NCI-H2196 (cell line): ENCODE measurements at regions not wholly inside any gene's neighbourhood (a gene's known extent, or its start where the extent isn't known, plus 50 kb on each side); places are given as distances from the start of the nearest gene placed in this dataset.
"Not testable (repeated sequence)": the region's sequence is repeated elsewhere in the genome, so short reads cannot be mapped to it uniquely, and the experiment has no call there.

Experiments used
- DNase-seq: peaks from one replicate; lab custom pipeline; 2025; ENCODE audit not compliant: unreplicated experiment; lab: John Stamatoyannopoulos, UW

GRCh38 chr7:115793958-115794702, 236.4 kb downstream of the TFEC start:
- no peak for DNase-seq

- no peak for DNase-seq
Observed at GRCh38 chr7:115789901-115790300, 240.7 kb downstream of the TFEC start.

- not testable (repeated sequence) for DNase-seq
Observed at GRCh38 chr7:115789473-115789872, 241.1 kb downstream of the TFEC start.

GRCh38 chr7:115782696-115783490, 247.7 kb downstream of the TFEC start:
- no peak for DNase-seq

GRCh38 chr7:115779561-115779960, 251.0 kb downstream of the TFEC start:
- no peak for DNase-seq

- no peak for DNase-seq
Observed at GRCh38 chr7:115775981-115776380, 254.6 kb downstream of the TFEC start.

GRCh38 chr7:115763347-115763746, 267.2 kb downstream of the TFEC start:
- no peak for DNase-seq

- no peak for DNase-seq
Observed at GRCh38 chr7:115758025-115758424, 272.5 kb downstream of the TFEC start.

GRCh38 chr7:115754226-115754625, 276.3 kb downstream of the TFEC start:
- no peak for DNase-seq

- no peak for DNase-seq
Observed at GRCh38 chr7:115749924-115750323, 280.6 kb downstream of the TFEC start.

- no peak for DNase-seq
Observed at GRCh38 chr7:115748123-115748738, 282.3 kb downstream of the TFEC start.

GRCh38 chr7:115747174-115747573, 283.4 kb downstream of the TFEC start:
- no peak for DNase-seq

- no peak for DNase-seq
Observed at GRCh38 chr7:115740043-115740442, 290.5 kb downstream of the TFEC start.

GRCh38 chr7:115734641-115735040, 295.9 kb downstream of the TFEC start:
- DNase-seq = no peak

GRCh38 chr7:115731796-115732471, 298.6 kb downstream of the TFEC start:
- no peak for DNase-seq

GRCh38 chr7:115728518-115728917, 302.0 kb downstream of the TFEC start:
- no peak for DNase-seq

- DNase-seq = peak; percentile 4
Observed at GRCh38 chr7:115724400-115725056, 306.0 kb downstream of the TFEC start.

- no peak for DNase-seq
Observed at GRCh38 chr7:115722302-115722977, 308.1 kb downstream of the TFEC start.

GRCh38 chr7:115721293-115722217, 309.0 kb downstream of the TFEC start:
- DNase-seq = no peak
